Activated CD8-positive, alpha-beta memory T cell treated with anti-CD3 and anti-CD28 coated beads for 36 hours (primary cell): ENCODE measurements at regions not wholly inside any gene's neighbourhood (a gene's known extent, or its start where the extent isn't known, plus 50 kb on each side); places are given as distances from the start of the nearest gene placed in this dataset.
"Not testable (repeated sequence)": the region's sequence is repeated elsewhere in the genome, so short reads cannot be mapped to it uniquely, and the experiment has no call there.

Experiments used
- CTCF ChIA-PET: fragments of 350-600 bp; sonication (Branson Sonifier 250); formaldehyde crosslinking; loops from one replicate; lab custom pipeline; 2021; ENCODE audit warnings: antibody characterized with exemption; lab: Charles Lee
- POLR2A ChIA-PET: fragments of 350-600 bp; sonication (Branson Sonifier 250); formaldehyde crosslinking; loops from one replicate; lab custom pipeline; 2021; ENCODE audit warnings: antibody characterized with exemption; lab: Charles Lee

- CTCF ChIA-PET, POLR2A ChIA-PET: not testable (repeated sequence)
Observed at GRCh38 chr16:72729552-72729951, 318.4 kb downstream of the ZFHX3 start.

GRCh38 chr16:72728516-72728915 is 319.4 kb downstream of the ZFHX3 start:
- CTCF ChIA-PET = no interaction called here
- POLR2A ChIA-PET = no interaction called here

- CTCF ChIA-PET = no interaction called here
Observed at GRCh38 chr16:72727565-72727964, 320.4 kb downstream of the ZFHX3 start.

GRCh38 chr16:72725643-72726042 is 322.3 kb downstream of the ZFHX3 start:
- ChIA-PET POLR2A (no interaction called here), CTCF (no interaction called here)

More at GRCh38 chr16:72727565-72727964, 320.4 kb downstream of the ZFHX3 start:
- POLR2A ChIA-PET = no interaction called here

- CTCF ChIA-PET = no interaction called here
Observed at GRCh38 chr16:72723781-72724180, 324.1 kb downstream of the ZFHX3 start.

GRCh38 chr16:72722552-72722951 is 325.4 kb downstream of the ZFHX3 start:
- POLR2A ChIA-PET = no interaction called here
- CTCF ChIA-PET = no interaction called here

More at GRCh38 chr16:72723781-72724180, 324.1 kb downstream of the ZFHX3 start:
- POLR2A ChIA-PET = no interaction called here

- CTCF ChIA-PET = no interaction called here
- POLR2A ChIA-PET = no interaction called here
Observed at GRCh38 chr16:72721981-72722380, 325.9 kb downstream of the ZFHX3 start.

GRCh38 chr16:72715267-72715666 is 332.7 kb downstream of the ZFHX3 start:
- ChIA-PET POLR2A (no interaction called here), CTCF (no interaction called here)

- POLR2A ChIA-PET = no interaction called here
- CTCF ChIA-PET = no interaction called here
Observed at GRCh38 chr16:72711823-72712222, 336.1 kb downstream of the ZFHX3 start.

- POLR2A ChIA-PET = no interaction called here
- CTCF ChIA-PET = no interaction called here
Observed at GRCh38 chr16:72705801-72706200, 342.1 kb downstream of the ZFHX3 start.

- ChIA-PET POLR2A (no interaction called here), CTCF (no interaction called here)
Observed at GRCh38 chr16:72704746-72705372, 343.1 kb downstream of the ZFHX3 start.

- CTCF ChIA-PET = no interaction called here
- POLR2A ChIA-PET = no interaction called here
Observed at GRCh38 chr16:72689851-72690250, 358.1 kb downstream of the ZFHX3 start.

- CTCF ChIA-PET = no interaction called here
- POLR2A ChIA-PET = no interaction called here
Observed at GRCh38 chr16:72680732-72681131, 367.2 kb downstream of the ZFHX3 start.

- ChIA-PET POLR2A (no interaction called here), CTCF (no interaction called here)
Observed at GRCh38 chr16:72679856-72680255, 368.1 kb downstream of the ZFHX3 start.

- ChIA-PET CTCF (no interaction called here), POLR2A (no interaction called here)
Observed at GRCh38 chr16:72677662-72678447, 370.1 kb downstream of the ZFHX3 start.

GRCh38 chr16:72673118-72673517 is 374.8 kb downstream of the ZFHX3 start:
- ChIA-PET CTCF (no interaction called here), POLR2A (no interaction called here)

GRCh38 chr16:72666267-72666666 is 381.7 kb downstream of the ZFHX3 start:
- CTCF ChIA-PET = no interaction called here
- POLR2A ChIA-PET = no interaction called here

GRCh38 chr16:72665701-72666100 is 382.2 kb downstream of the ZFHX3 start:
- ChIA-PET CTCF (no interaction called here), POLR2A (no interaction called here)

GRCh38 chr16:72664509-72665408 is 383.2 kb downstream of the ZFHX3 start:
- ChIA-PET POLR2A (no interaction called here), CTCF (interaction anchor here (0.6 kb wide), 1 partner anchor 1767 kb away, joined by 3 read pairs; no protein-coding TSS in a partner anchor)

GRCh38 chr16:72664056-72664508 is 383.8 kb downstream of the ZFHX3 start:
- CTCF ChIA-PET = no interaction called here
- POLR2A ChIA-PET = interaction anchor here (0.6 kb wide), 1 partner anchor 122 kb away, joined by 4 read pairs; no protein-coding TSS in a partner anchor
